Activated T-helper 2 cell treated with anti-CD3 and anti-CD28 coated beads, Interferon-gamma antibody, Interleukin-2, Interleukin-4, amounts not matched to agents 10 μg/mL and 5 μg/mL and 100 μg/mL, durations not matched to agents 14 hours and 24 hours and 36 hours (primary cell): ENCODE measurements at regions not wholly inside any gene's neighbourhood (a gene's known extent, or its start where the extent isn't known, plus 50 kb on each side); places are given as distances from the start of the nearest gene placed in this dataset.

Experiments
- DNase-seq: peaks from one replicate; pipeline ENCODE4 v3.0.0; 2021; ENCODE audit warnings: low spot score
- H3K27ac Mint-ChIP-seq: one replicate; pipeline ENCODE4 v1.8.0; 2021; ENCODE audit warnings: mixed read lengths
- H3K27me3 Mint-ChIP-seq: one replicate; pipeline ENCODE4 v1.8.0; 2021; ENCODE audit warnings: low read depth, mixed read lengths
- H3K36me3 Mint-ChIP-seq: one replicate; pipeline ENCODE4 v1.8.0; 2021; ENCODE audit warnings: low read depth, mixed read lengths
- H3K4me1 Mint-ChIP-seq: one replicate; pipeline ENCODE4 v1.8.0; 2021; ENCODE audit warnings: low read depth, mixed read lengths
- H3K4me3 Mint-ChIP-seq: one replicate; pipeline ENCODE4 v1.8.0; 2021; ENCODE audit warnings: low read depth, mild to moderate bottlenecking, moderate library complexity, mixed read lengths
- H3K9me3 Mint-ChIP-seq: one replicate; pipeline ENCODE4 v1.8.0; 2021; ENCODE audit warnings: mixed read lengths
- intact Hi-C: fragments of 100-400 bp; cut with micrococcal nuclease; formaldehyde crosslinking; loops from one replicate; pipeline ENCODE4 v1.15.1; 2023

- H3K27ac Mint-ChIP-seq: no peak overlapping the region
- H3K36me3 Mint-ChIP-seq: no peaks in the 10 kb centered on the region
- no peaks in the 10 kb centered on the region for H3K9me3 Mint-ChIP-seq
- H3K27me3 Mint-ChIP-seq: peaks cover 20% of the 10 kb centered on the region
- DNase-seq: no peak
- intact Hi-C loops: no loop called here
- no peaks in the 10 kb centered on the region for H3K4me1 Mint-ChIP-seq
- H3K4me3 Mint-ChIP-seq: no peak overlapping the region
These were observed 124.2 kb upstream of the ADPGK start for GRCh38 chr15:72907733-72908132.

DNA sequence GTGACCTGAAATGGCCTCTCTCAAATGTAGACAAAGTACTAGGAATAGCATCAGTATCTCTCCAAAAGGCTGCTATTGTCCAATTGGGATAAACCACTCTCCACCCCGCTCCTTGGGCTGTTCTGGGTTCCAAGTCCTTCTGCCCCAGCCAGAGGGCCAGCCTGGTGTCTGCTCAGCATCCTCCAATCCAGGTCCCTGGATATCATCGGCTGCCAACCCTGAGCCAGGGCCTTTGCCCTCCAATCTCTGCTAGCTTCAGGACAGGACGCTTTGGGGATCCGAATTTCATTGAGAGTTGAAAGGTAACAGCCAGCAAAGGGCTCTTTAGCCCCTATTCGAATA, 119.3 kb upstream of the ADPGK start:
- Mint-ChIP-seq H3K9me3 (no peaks in the 10 kb centered on the region), H3K4me1 (no peaks in the 10 kb centered on the region), H3K27me3 (peaks cover 36% of the 10 kb centered on the region), H3K27ac (no peak overlapping the region), H3K4me3 (no peak overlapping the region), H3K36me3 (no peaks in the 10 kb centered on the region)
- no peak for DNase-seq
- intact Hi-C loops: no loop called here

DNA sequence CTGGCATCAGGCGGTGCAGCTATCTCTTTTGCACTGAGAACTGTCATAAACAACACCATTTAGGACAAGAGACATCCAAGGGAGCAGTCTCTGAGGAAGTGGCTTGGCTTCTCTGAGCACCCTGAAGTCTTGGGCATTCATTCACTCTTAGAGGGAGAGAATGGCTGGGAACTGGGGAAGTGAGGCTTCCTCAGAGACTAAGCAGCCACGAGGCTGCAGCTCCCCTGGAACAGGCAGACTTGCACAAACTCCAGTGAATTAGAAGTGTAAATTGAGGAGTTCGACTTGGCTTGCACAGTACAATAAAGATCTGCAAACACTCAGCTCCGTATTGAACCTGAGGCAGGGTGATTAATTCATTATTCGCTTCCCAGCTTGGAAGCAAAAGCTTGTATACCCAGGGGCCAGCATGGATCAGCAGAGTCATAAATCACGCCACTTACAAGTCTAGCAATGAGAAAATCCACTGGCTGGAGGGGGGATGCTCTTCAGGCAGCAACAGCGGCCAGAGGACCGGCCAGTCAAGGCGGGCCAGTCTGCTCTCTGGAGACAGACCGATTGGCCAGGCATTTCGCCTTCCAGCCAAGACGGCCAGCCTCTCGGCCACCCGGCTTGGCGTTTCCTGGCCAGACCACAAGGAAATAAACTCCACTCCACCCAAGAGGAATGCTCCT, 118.8 kb upstream of the ADPGK start:
- Mint-ChIP-seq H3K9me3 (no peaks in the 10 kb centered on the region), H3K4me1 (no peaks in the 10 kb centered on the region), H3K36me3 (no peaks in the 10 kb centered on the region), H3K27me3 (peaks cover 32% of the 10 kb centered on the region), H3K27ac (no peak overlapping the region), H3K4me3 (no peak overlapping the region)
- intact Hi-C loops: no loop called here
- no peak for DNase-seq

GRCh38 chr15:72892986-72893385, 109.4 kb upstream of the ADPGK start:
- Mint-ChIP-seq H3K4me3 (no peak overlapping the region), H3K27me3 (peaks cover 28% of the 10 kb centered on the region), H3K27ac (no peak overlapping the region), H3K9me3 (no peaks in the 10 kb centered on the region), H3K4me1 (no peaks in the 10 kb centered on the region), H3K36me3 (no peaks in the 10 kb centered on the region)
- intact Hi-C loops: no loop called here
- DNase-seq: no peak

- no peak for DNase-seq
- Mint-ChIP-seq H3K4me3 (no peak overlapping the region), H3K36me3 (no peaks in the 10 kb centered on the region), H3K27ac (no peak overlapping the region), H3K27me3 (peaks cover 19% of the 10 kb centered on the region), H3K9me3 (no peaks in the 10 kb centered on the region), H3K4me1 (no peaks in the 10 kb centered on the region)
- intact Hi-C loops: no loop called here
These were observed 106.5 kb upstream of the ADPGK start for GRCh38 chr15:72890043-72890442.

- Mint-ChIP-seq H3K27me3 (peaks cover 18% of the 10 kb centered on the region), H3K4me3 (no peak overlapping the region)
- intact Hi-C loops: no loop called here
These were observed 106.0 kb upstream of the ADPGK start for GRCh38 chr15:72889545-72889944.

DNA sequence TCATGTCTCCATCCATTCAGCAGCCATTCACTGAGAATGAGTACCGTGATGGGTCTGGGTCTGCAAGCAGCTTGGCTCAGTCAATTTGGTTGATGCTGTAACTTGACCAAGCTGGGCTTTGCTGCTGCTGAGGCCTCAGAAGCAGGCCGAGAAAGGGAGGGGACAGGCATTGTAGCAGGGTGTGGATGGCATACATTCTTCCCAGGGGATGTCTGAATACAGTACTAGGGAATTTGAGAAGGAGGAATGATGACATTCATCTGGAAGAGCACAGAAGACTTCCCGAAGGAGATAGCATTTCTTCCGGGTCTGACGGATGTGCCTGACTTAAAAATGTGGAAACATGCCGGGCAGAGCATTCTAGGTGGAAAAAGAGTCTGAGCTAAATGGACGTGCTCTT, 105.3 kb upstream of the ADPGK start:
- H3K36me3 Mint-ChIP-seq: no peaks in the 10 kb centered on the region
- H3K27ac Mint-ChIP-seq: no peak overlapping the region
- peaks cover 13% of the 10 kb centered on the region for H3K27me3 Mint-ChIP-seq
- H3K4me1 Mint-ChIP-seq: no peaks in the 10 kb centered on the region
- no peak for DNase-seq
- H3K4me3 Mint-ChIP-seq: no peak overlapping the region
- intact Hi-C loops: no loop called here
- H3K9me3 Mint-ChIP-seq: no peaks in the 10 kb centered on the region

More at GRCh38 chr15:72889545-72889944, 106.0 kb upstream of the ADPGK start:
- Mint-ChIP-seq H3K27ac (no peak overlapping the region), H3K36me3 (no peaks in the 10 kb centered on the region), H3K4me1 (no peaks in the 10 kb centered on the region), H3K9me3 (no peaks in the 10 kb centered on the region)
- no peak for DNase-seq

DNA sequence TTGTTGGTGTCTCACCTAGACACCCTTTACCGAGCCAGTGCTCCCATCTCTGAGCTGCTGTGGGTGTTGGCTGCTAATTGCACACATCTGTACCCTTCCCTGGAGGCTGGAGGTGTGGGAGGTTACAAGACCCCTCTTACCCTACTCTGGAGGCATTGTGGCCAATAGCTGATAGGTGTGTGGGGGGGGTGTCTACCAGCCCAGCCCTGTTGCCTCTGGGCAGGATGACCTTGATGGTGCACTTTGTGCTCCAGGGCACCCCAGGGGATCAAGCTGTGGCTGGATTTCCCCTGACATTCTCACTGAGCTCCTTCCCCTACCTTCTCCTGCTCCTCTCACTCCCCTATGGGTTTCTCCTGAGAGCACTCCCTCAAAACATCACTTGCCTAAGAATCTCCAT, 104.7 kb upstream of the ADPGK start:
- H3K4me1 Mint-ChIP-seq: no peaks in the 10 kb centered on the region
- peaks cover 13% of the 10 kb centered on the region for H3K27me3 Mint-ChIP-seq

GRCh38 chr15:72887376-72887775, 103.8 kb upstream of the ADPGK start:
- Mint-ChIP-seq H3K27ac (no peak overlapping the region), H3K36me3 (no peaks in the 10 kb centered on the region), H3K4me1 (no peaks in the 10 kb centered on the region), H3K27me3 (peaks cover 14% of the 10 kb centered on the region), H3K4me3 (no peak overlapping the region), H3K9me3 (peaks cover 7% of the 10 kb centered on the region)
- intact Hi-C loops: no loop called here
- no peak for DNase-seq

More for the DNA sequence above, 104.7 kb upstream of the ADPGK start:
- intact Hi-C loops: no loop called here
- Mint-ChIP-seq H3K36me3 (no peaks in the 10 kb centered on the region), H3K9me3 (no peaks in the 10 kb centered on the region), H3K27ac (no peak overlapping the region), H3K4me3 (no peak overlapping the region)
- DNase-seq: no peak

DNA sequence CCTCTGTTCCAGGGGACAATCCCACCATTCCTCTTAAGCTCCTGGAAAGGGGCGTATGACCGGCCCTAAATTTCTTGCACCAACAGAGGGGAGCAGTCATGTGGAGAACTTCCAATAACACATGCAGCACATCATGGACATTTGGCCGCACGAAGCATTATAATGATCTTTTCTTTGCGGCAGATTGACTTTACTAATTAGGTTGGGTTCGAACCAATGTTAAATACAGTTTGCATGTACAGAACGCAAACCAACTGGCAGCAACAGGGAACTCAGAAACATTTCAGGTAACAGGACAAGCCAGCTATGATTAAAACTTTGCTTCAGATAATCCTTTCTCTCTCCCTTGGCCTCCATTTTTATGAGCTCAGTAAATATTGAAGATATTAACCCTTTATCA, 100.8 kb upstream of the ADPGK start:
- H3K4me1 Mint-ChIP-seq: no peaks in the 10 kb centered on the region
- intact Hi-C loops: no loop called here
- H3K4me3 Mint-ChIP-seq: no peak overlapping the region
- no peak overlapping the region for H3K27ac Mint-ChIP-seq
- DNase-seq: no peak
- H3K27me3 Mint-ChIP-seq: peaks cover 3% of the 10 kb centered on the region
- no peaks in the 10 kb centered on the region for H3K36me3 Mint-ChIP-seq
- H3K9me3 Mint-ChIP-seq: peaks cover 14% of the 10 kb centered on the region

DNA sequence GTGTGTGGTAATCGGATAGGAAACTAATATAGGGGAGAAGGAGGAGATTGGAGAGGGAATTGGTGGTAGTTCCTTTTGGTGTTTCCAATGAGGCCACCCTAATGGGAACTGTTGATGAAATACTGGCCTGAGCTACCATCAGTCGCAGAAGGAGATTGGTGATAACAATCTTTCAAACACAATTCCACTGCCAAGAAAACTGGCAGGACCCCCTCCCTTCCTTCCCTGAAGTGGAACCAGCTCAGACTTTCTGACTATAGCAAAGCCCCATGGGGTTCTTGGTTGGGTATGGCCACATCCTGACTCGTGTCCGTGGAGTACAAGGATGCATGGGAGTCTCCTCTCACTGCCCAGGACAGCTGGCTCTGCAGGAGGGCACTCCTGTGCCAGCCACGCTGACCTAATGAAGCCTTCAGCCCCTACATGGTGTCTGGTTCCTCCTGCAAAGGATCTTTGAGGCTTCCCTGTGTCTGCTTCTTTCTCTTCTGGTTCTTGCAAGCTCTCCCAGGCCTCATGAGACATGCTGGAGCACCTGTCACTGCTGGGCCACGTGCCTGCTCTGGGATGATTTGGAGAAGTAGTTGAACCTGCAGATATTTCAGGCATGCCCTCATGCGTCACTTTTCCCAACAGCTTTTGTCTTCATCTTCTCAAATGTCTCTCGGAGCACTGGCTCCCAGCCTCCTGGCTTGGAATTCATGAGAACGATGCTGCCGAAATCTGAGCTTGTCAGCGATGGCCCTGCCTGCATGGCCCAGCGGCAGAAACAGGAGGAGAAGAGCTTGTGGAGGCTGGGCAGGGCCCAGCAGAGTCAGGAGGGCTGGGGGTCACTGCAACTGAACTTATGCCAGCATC, 90.0 kb upstream of the ADPGK start:
- H3K27ac Mint-ChIP-seq: no peak overlapping the region
- peaks cover 7% of the 10 kb centered on the region for H3K27me3 Mint-ChIP-seq
- no peaks in the 10 kb centered on the region for H3K4me1 Mint-ChIP-seq
- H3K36me3 Mint-ChIP-seq: no peaks in the 10 kb centered on the region
- H3K9me3 Mint-ChIP-seq: no peaks in the 10 kb centered on the region
- H3K4me3 Mint-ChIP-seq: no peak overlapping the region
- no peak for DNase-seq
- intact Hi-C loops: no loop called here

GRCh38 chr15:72872066-72872845, 88.7 kb upstream of the ADPGK start:
- no peak for DNase-seq
- H3K27ac Mint-ChIP-seq: no peak overlapping the region
- intact Hi-C loops: no loop called here
- H3K36me3 Mint-ChIP-seq: no peaks in the 10 kb centered on the region
- H3K4me3 Mint-ChIP-seq: no peak overlapping the region
- H3K4me1 Mint-ChIP-seq: no peaks in the 10 kb centered on the region
- no peaks in the 10 kb centered on the region for H3K9me3 Mint-ChIP-seq
- peaks cover 7% of the 10 kb centered on the region for H3K27me3 Mint-ChIP-seq
